UCSD-AML1 (cell line): ENCODE measurements at regions not wholly inside any gene's neighbourhood (a gene's known extent, or its start where the extent isn't known, plus 50 kb on each side); places are given as distances from the start of the nearest gene placed in this dataset.
"Not testable (repeated sequence)": the region's sequence is repeated elsewhere in the genome, so short reads cannot be mapped to it uniquely, and the experiment has no call there.

Experiments used
- DNase-seq: peaks from one replicate; lab custom pipeline; 2025; ENCODE audit not compliant: unreplicated experiment; lab: John Stamatoyannopoulos, UW

- not testable (repeated sequence) for DNase-seq
Measured at GRCh38 chr1:149274493-149274892, 171.1 kb upstream of the NBPF9 start.

- not testable (repeated sequence) for DNase-seq
Measured at GRCh38 chr1:149275802-149276201, 172.5 kb upstream of the NBPF9 start.

GRCh38 chr1:149276496-149276895 lies 173.1 kb upstream of the NBPF9 start:
- not testable (repeated sequence) for DNase-seq

DNA sequence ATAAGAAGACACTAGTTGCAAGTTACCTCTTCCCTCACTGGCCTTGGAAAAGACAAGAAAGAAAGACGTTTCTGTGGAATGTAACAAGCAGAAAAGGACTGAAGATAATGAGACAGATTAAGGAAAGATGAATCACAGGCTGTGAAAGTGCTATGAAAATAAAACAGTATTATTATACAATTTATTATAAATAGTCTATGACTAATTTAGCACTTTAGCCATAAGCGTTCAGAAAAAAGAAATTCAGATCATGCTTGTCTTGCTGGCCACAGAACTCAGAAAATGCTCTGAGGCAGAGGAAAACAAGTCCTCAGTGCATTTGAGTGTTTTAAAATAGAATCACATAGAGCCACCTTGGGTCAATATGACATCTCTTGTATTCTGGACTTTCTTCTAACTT lies 174.8 kb upstream of the NBPF9 start:
- DNase-seq, result not testable (repeated sequence)

- not testable (repeated sequence) for DNase-seq
Measured at GRCh38 chr1:149279015-149279414, 175.7 kb upstream of the NBPF9 start.

DNA sequence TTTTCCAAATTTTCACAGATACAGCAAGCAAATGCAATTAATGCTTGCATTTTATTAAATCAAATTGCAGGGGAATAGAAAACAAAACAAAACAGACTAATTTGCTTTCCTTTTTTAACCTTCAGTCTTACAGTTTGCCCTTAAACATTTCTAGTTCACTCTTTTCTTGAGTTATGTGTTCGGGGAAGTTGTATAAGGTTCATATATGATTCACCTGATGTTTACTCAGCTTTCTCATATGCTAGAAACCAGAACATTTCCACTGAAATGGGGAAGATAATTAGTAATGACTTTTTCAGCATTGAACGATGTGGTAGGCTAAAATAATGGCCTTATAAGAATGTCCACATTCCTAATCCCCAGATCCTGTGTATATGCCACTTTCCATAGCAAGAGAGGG lies 176.2 kb upstream of the NBPF9 start:
- DNase-seq, result not testable (repeated sequence)

DNA sequence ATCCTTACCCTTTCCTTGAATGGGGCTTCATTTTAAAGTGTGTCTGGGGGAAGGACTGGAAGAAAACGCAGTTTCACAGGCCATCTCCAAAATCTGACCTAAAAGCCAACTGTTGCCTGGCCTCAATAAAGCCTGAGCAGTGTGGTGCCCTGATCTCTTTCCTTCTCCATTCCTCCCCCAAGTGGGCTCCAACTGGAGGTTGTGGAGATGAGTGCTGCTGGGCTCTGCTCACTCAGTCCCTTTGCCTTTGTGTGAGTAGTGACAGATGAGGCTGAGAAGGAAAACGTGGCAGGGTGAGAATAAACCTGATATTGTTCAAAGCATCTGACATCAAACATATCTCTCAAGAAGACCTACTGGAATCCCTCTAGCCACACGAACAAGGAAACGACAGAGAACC lies 181.4 kb upstream of the NBPF9 start:
- DNase-seq, result not testable (repeated sequence)

GRCh38 chr1:149285205-149285604 lies 181.9 kb upstream of the NBPF9 start:
- DNase-seq, result not testable (repeated sequence)

DNA sequence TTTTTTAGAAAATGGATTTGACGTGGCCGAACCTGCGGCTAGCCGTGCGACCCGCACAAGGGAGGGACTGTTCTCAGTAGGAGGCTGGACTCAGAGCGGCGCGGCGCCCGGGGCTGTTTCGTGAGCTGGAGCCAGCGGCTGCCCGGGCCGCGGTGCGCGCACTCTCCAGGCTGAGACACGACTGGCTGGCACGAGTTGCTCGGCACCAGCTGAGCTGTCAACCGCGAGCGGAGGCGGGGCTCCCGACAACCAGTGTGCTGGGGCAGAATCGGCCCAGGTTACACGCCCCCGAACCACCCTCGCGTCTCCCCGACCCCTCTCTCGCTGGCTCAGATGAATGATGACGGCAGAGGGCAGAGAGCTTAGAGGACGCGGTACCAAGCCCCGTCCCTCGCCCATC lies 182.3 kb upstream of the NBPF9 start:
- not testable (repeated sequence) for DNase-seq

DNA sequence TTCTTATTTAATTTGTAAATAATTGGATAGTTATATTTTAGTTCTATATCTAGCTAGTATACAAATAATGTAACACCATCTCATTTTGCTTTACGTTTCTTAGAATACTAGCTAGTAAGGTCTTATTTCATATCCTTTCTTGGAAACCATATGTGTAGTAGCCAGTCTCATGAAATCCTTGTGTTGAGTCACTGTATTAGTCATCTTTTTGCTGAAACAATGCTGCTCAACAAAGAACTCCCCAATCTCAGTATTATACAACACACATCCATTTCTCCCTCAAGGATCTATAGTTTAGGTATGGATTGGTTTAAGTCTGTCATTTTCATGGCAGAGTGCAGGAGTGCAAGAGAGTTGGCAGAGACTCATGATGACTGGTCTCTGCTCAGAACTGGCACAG lies 185.2 kb upstream of the NBPF9 start:
- DNase-seq, result not testable (repeated sequence)

DNA sequence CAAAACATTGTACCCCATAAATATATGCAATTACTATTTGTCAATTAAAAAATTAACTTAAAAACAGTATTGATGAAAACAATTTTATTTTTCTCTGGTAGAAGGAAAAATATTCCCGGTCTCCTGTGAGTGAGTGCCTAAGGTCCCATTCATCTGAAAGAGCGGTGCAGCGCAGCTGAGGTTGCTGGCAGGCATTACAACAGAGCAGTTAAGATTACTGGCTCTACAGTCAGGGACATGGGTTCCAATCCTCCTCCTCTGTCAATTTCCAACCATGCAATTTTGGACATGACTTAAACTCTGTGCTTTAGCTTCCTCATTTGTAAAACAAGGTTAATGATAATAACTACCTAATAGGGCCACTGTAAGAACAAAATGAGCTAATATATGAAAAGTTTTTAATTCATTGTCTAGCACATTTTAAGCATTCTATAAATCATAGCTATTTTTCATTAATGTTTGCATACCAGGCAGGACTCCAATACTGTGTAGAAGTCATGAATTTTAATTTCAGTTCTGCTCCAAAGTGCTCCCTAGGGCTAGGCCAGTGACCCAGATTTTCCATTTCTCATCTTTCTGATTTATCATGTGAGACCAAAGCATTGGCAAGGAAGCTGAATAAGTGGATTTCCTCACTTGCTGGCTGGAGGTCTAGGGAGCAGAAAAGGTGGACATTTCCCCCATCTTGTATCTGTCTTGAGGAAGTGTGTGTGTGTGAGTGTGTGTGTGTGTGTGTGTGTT lies 174.2 kb upstream of the NBPF19 start:
- DNase-seq, result not testable (repeated sequence)

DNA sequence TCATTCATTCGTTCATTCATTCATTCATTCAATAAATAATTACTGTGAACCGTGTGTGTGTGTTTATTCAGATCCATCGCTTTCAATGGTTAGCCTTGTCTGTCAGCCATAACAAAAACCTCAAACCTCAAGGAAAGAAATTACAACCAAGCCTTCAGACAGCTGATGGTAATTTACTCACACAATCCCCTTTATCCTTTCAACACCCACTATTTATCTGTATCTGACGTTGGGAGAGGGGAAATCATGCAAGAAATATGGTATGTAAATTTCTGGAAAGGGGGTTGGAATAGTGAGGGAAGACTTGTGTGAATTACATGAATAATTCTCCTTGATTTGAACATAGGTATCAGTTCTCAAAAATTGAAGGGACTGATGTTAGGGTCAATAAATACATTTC lies 173.6 kb upstream of the NBPF19 start:
- DNase-seq, result not testable (repeated sequence)

DNA sequence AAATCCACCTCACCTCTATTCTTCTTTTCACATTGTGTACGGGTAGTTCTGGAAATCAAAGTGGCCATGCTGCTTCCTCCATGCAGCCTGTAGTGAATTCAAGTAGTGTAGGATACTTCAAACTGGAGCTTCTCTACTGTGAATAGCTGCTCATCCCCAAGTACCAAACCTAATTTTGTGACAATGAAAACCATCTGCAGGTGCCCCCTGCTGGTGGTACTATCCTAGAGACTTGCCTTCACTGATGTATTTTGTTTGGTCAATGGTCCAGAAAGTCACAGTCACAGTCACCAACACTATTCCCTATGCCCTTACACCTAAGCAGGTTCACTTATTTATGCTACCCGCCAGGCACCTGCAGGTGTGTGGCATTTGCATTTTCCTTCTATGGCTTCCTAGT lies 170.0 kb upstream of the NBPF19 start:
- DNase-seq, result not testable (repeated sequence)

DNA sequence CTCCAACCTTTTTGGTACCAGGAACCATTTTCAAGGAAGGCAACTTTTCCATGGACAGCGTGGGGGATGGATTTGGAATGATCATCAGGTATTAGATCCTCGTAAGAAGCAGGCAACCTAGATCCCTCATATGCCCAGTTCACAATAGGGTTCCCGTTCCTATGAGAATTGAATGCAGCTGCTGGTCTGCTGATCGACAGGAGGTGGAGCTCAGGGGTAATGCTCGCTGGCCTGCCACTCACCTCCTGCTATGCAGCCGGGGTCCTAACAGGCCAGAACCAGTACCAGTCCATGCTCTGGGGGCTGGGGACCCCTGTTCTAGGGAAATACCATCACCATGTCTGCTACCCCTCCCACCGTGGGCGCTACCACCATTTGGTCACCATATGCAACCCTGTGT lies 167.2 kb upstream of the NBPF19 start:
- not testable (repeated sequence) for DNase-seq

GRCh38 chr1:149314921-149315320 lies 159.9 kb upstream of the NBPF19 start:
- not testable (repeated sequence) for DNase-seq

DNA sequence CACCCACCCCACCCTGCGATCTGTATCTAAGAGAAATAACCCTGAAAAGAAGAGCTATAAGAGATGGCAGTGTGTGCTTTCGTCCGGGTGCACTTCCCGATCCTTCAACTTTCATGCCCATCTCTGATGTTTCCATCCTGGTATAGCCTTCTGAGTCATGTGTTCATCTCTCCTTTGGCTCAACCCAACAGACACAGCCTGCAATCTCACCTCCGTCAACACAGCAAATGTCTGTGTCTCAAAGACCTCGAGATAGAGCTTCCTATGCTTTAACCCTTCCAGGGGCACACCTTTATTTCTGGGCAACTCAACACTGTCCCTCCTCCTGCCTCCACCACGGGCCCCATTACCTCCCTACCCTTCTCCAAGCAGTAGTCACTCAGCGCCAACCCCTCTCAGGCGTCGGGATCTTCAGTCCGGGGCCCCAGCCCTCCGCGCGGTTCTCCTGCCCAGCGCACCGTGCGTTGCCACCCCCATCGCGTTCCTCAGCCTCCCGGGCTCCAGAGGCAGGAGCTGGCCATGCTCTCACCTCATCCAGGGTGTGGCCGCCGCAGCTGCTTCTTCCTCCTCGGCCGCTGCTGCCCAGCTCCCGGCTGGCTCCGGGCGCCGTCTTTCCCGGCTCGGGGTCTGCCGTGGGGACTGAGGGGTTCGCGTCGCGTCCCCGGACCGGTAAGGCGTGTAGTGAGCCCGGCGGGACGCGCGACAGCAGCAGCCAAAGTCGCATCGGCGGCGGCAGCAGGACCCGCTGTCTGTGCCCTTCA lies 153.7 kb upstream of the NBPF19 start:
- not testable (repeated sequence) for DNase-seq

- not testable (repeated sequence) for DNase-seq
Measured at GRCh38 chr1:149321732-149322016, 153.2 kb upstream of the NBPF19 start.

DNA sequence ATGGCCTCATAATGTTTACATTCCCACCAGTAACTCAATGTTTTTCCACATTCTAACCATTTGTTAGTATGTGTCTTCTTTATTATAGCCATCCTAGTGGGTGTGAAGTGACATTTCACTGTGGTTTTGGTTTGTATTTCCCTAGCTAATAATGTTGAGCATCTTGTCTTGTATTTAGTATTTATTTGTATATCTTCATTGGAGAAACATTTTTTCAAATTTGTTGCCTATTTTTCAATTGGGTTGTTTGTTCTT lies 144.8 kb upstream of the NBPF19 start:
- DNase-seq, result not testable (repeated sequence)

GRCh38 chr1:149336082-149336481 lies 138.8 kb upstream of the NBPF19 start:
- not testable (repeated sequence) for DNase-seq

GRCh38 chr1:149338221-149338691 lies 136.6 kb upstream of the NBPF19 start:
- not testable (repeated sequence) for DNase-seq

DNA sequence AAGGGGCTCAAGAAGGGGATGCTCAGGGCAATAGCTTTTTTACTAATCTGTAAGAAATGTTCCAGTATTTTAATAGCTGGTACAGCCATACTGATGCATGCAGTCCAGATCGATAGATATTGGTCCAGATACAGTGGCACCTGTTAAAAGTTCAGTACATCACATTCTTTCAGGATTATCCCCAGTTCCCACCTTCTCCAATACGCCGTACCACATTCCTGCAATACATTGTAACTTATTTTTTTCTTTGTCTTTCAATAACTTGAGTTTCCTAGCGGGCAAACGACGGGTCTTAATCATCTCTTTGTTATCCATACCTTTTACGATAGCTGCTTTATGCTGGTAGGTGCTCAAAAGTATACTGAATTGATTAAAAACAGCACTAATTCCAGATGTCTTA lies 136.1 kb upstream of the NBPF19 start:
- DNase-seq, result not testable (repeated sequence)

- DNase-seq, result not testable (repeated sequence)
Measured at GRCh38 chr1:149349448-149349847, 125.4 kb upstream of the NBPF19 start.

DNA sequence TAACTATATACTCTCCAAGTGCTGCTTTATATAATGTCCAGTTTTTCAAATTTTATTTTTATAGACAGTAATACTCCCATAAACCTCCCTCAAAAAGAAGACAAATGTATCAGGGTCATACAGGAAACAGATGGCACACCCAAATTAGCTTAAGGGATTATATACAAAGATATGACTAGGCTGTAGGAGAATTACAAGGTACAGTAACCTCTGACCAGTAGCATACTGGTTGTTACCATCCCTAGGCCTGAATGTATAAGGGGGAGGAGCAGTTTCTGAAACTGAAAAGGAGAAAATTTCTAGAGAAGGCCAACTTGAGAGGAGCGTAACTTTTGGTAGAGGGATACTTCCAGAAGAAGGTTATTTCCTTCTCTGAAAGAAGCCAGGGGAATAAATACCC lies 122.6 kb upstream of the NBPF19 start:
- not testable (repeated sequence) for DNase-seq
